Psoas muscle (tissue), 7 donors: ENCODE measurements at regions not wholly inside any gene's neighbourhood (a gene's known extent, or its start where the extent isn't known, plus 50 kb on each side); places are given as distances from the start of the nearest gene placed in this dataset.
A peak's percentile ranks its signal among the peaks of the same experiment; 100 is the strongest.

Experiments
- ATAC-seq, 4 donors: fragments of 200-7000 bp; cut with Tn5 transposase; one replicate each; pipeline ENCODE4 v1.9.1; 2020; ENCODE audit warnings: moderate library complexity in 3 of 4, mild to moderate bottlenecking in 2 of 4
- DNase-seq, 2 donors: peaks; one replicate each; pipeline ENCODE4 v3.0.0-alpha.2; 2020
- H3K27ac ChIP-seq: fragments of 200-600 bp; one replicate; pipeline ENCODE4 v1.8.0; 2022
- H3K27me3 ChIP-seq, 3 donors: fragments of 200-600 bp in 1 of 3; one replicate each; pipeline versions ENCODE4 v1.6.1 to v1.8.0; 2013 to 2022; ENCODE audit warnings: low read length in 2 of 3, mild to moderate bottlenecking in 2 of 3, moderate library complexity in 1 of 3; ENCODE audit not compliant: insufficient read depth in 3 of 3
- H3K36me3 ChIP-seq, 2 donors: fragments of 200-600 bp in 1 of 2; one replicate each; pipeline versions ENCODE4 v1.6.1 to v1.8.0; 2013 to 2022; ENCODE audit warnings: low read depth in 1 of 2, mild to moderate bottlenecking in 1 of 2, moderate library complexity in 1 of 2; ENCODE audit not compliant: insufficient read depth in 1 of 2
- H3K4me1 ChIP-seq: fragments of 200-600 bp; one replicate; pipeline ENCODE4 v1.8.0; 2022
- H3K4me3 ChIP-seq: fragments of 200-600 bp; one replicate; pipeline ENCODE4 v1.8.0; 2022; ENCODE audit warnings: mild to moderate bottlenecking
- H3K9me3 ChIP-seq: fragments of 200-600 bp; one replicate; pipeline ENCODE4 v1.8.0; 2022
- CTCF ChIP-seq: fragments of 200-600 bp; IDR thresholded peaks from one replicate; pipeline ENCODE4 v1.8.0; 2022; ENCODE audit warnings: antibody characterized with exemption
- WGBS, 3 donors: extraction: QIAGEN DNeasy Blood & Tissue Kit; methylation state at CpG; one replicate each; pipeline versions ENCODE4 v1.1.6 to v1.1.7; 2013; 5-methylcytosine and 5-hydroxymethylcytosine counted together
- intact Hi-C, 2 donors: fragments of 100-400 bp; cut with DNase I; formaldehyde crosslinking; loops; one replicate each; pipeline versions ENCODE4 v1.11.0 to v1.14.2; 2022
- donor health status: healthy with polysubstance abuse.
- donor health status: DM: no; HTN: no; CAD: no; lungs with moderate emphysema.
- donor health status: Bipolar disorder and iron deficiency.
- donor health status: healthy.
- donor health status: DM: yes; HTN: yes; CAD: no.
- donor health status: DM: no; HTN: no; CAD: no.
- donor health status: DM: yes; HTN: yes; CAD: no.

GRCh38 chr15:70259028-70259424 is 161.3 kb upstream of the TLE3 start:
- no peaks in the 10 kb centered on the region for H3K9me3 ChIP-seq
- H3K36me3 ChIP-seq = no peaks in the 10 kb centered on the region
- no peak overlapping the region for H3K4me3 ChIP-seq
- H3K4me1 ChIP-seq = peaks cover 7% of the 10 kb centered on the region
- H3K27ac ChIP-seq = no peak overlapping the region
- ATAC-seq = peak; percentile 25 to 81 (median 70)
- no peak for TF ChIP-seq CTCF
- WGBS, 3 donors = 23 to 32% (median 30%) methylated on average over 11 of the region's 11 CpGs
- intact Hi-C loops = no loop called here
- DNase-seq = peak in 1 of 2 donors; percentile 77
- peaks cover 0 to 5% (median 1%) of the 10 kb centered on the region in 3 donors for H3K27me3 ChIP-seq

DNA sequence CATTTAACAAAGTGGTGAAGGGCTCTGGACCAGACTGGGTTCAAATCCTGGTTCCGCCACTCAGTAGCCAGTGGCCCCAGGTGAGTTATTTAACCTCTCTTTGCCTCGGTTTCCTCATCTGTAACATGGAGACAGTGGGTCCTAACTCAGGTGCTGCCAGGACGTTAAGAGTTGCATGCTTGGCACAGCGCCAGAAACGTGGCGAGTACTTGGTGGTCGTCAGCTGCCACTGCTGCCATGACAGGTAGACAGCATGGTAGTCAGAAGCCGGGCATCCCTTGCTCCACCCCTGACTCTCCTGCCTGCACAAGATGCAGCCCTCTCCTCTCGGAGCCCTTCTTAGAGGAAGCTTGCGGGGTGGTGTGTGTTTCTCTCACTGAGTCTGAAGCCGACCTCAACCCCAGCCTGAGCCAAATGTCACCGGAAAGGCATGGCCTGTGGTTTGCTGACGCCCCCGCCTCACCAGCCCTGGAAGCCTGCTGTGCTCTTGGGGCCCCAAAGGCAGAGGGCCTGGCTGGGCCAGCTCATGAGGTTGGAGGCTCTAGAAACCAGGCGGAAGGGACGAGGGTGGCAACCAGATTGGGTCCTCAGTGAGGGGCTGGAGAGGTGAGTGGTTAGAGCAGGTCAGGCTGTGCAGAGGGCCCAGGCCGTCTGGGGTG is 160.8 kb upstream of the TLE3 start:
- intact Hi-C loops = no loop called here
- Histone ChIP-seq H3K9me3 (no peaks in the 10 kb centered on the region), H3K27me3 (peaks cover 0 to 5% (median 1%) of the 10 kb centered on the region in 3 donors), H3K27ac (no peak overlapping the region), H3K36me3 (no peaks in the 10 kb centered on the region), H3K4me3 (no peak overlapping the region), H3K4me1 (peaks cover 3% of the 10 kb centered on the region)
- TF ChIP-seq CTCF = no peak
- peak; percentile 9 to 32 (median 30) for ATAC-seq
- WGBS, 3 donors = 46 to 48% (median 48%) methylated on average over 17 of the region's 17 CpGs
- peak in 1 of 2 donors; percentile 52 for DNase-seq

DNA sequence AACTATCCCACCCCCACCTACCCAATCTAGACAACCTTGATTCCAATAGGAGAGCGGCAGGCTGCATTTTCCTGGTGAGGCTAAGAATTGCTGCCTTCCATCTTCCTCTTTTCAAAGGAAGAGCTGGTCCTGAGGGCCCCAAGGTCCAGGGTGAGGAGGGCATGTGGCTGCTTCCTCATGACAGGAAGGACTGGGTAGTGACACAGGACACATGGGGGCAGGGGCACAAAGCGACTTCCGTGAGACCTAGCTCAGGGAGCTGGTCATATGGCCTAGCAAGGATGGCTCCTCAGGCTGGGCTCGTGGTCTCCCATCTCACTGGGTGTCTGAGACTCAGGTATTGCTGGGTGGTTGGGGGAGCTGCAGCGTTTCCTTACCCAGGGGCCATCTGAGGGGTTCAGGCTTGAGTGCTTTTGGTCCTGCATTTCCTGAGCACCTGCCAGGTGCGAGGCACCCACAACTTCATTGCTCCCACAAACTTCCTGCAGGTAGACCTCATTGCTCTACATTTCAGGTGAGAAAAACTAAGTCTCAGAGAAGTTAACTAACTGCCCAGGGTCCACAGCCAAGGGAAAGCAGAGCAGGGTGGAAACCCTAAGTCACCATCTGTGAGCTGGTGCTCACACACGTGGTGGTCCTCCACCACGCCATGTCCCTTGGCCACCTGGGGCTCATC is 160.0 kb upstream of the TLE3 start:
- no peak for ATAC-seq
- no peak for TF ChIP-seq CTCF
- DNase-seq = peak in 1 of 2 donors; percentile 47

GRCh38 chr15:70257047-70257446 is 159.3 kb upstream of the TLE3 start:
- 83 to 99% (median 98%) methylated on average over 4 of the region's 4 CpGs for WGBS, 3 donors
- Histone ChIP-seq H3K4me3 (no peak overlapping the region), H3K36me3 (no peaks in the 10 kb centered on the region), H3K27me3 (peaks cover 0 to 5% (median under 1%) of the 10 kb centered on the region in 3 donors), H3K9me3 (no peaks in the 10 kb centered on the region), H3K4me1 (no peaks in the 10 kb centered on the region), H3K27ac (no peak overlapping the region)
- intact Hi-C loops = no loop called here
- DNase-seq = no peak
- no peak for TF ChIP-seq CTCF
- no peak for ATAC-seq

More for the DNA sequence above, 160.0 kb upstream of the TLE3 start:
- H3K36me3 ChIP-seq = no peaks in the 10 kb centered on the region
- H3K4me3 ChIP-seq = no peak overlapping the region
- H3K27ac ChIP-seq = no peak overlapping the region
- no peaks in the 10 kb centered on the region for H3K4me1 ChIP-seq
- no peaks in the 10 kb centered on the region for H3K9me3 ChIP-seq
- peaks cover 0 to 5% (median 1%) of the 10 kb centered on the region in 3 donors for H3K27me3 ChIP-seq
- 90 to 95% (median 91%) methylated on average over 8 of the region's 8 CpGs for WGBS, 3 donors
- intact Hi-C loops = no loop called here
